ENCODE measurements at regions not wholly inside any gene's neighbourhood (a gene's known extent, or its start where the extent isn't known, plus 50 kb on each side); places are given as distances from the start of the nearest gene placed in this dataset.

DNA sequence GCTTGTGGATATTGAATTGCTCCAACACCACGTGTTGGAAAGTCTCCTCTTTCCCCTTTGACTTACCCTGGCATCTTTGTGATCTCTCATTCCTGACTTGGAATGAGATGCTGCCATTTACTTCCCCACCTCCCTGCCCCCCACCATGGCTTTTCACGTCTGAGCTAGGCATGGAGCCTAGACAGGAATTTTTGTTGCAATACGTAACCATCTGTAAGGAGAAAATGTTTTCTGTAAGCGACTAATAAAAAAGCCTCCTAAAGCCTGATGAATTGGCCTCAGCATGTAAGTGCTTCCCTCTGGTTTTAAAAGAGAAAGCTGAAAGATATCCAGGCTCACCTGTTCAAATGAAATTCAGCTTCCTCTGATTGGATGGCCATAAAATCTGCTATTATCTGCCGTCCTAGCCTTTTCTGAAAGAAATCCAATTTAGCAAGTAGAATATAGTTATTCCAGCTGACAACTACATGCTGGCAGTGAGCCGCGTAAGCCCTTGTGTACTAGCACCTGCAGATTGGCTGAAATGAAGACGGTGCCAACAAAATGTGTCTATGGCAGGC is 200.1 kb downstream of the NSG2 start:
- no peak for TF ChIP-seq POLR2A (IDR thresholded peaks at IDR 0.05; ENCODE audit: low read depth, low read length)
- TF ChIP-seq TAF1 (IDR thresholded peaks at IDR 0.05; ENCODE audit: low read depth, low read length), result no peak
- TF ChIP-seq POLR2AphosphoS5 (IDR thresholded peaks at IDR 0.05; ENCODE audit: low read depth, low read length), result no peak
- TF ChIP-seq PAX5 (IDR thresholded peaks at IDR 0.05; ENCODE audit: insufficient read depth, low read length, severe bottlenecking), result no peak
- no peak for TF ChIP-seq POU2F2 (IDR thresholded peaks at IDR 0.05; ENCODE audit: low read depth, low read length)

Measured in GM12891 (cell line).